NCI-H2227 (cell line): ENCODE measurements at regions not wholly inside any gene's neighbourhood (a gene's known extent, or its start where the extent isn't known, plus 50 kb on each side); places are given as distances from the start of the nearest gene placed in this dataset.
"Not testable (repeated sequence)": the region's sequence is repeated elsewhere in the genome, so short reads cannot be mapped to it uniquely, and the experiment has no call there.

ENCODE experiments used
- DNase-seq: peaks from one replicate; lab custom pipeline; 2025; ENCODE audit not compliant: unreplicated experiment; lab: John Stamatoyannopoulos, UW

GRCh38 chr12:126212824-126213223 is 1147.6 kb downstream of the AACS start:
- no peak for DNase-seq

- DNase-seq: no peak
Observed at GRCh38 chr12:126218697-126219096, 1153.5 kb downstream of the AACS start.

- DNase-seq: no peak
Observed at GRCh38 chr12:126219139-126219538, 1153.9 kb downstream of the AACS start.

DNA sequence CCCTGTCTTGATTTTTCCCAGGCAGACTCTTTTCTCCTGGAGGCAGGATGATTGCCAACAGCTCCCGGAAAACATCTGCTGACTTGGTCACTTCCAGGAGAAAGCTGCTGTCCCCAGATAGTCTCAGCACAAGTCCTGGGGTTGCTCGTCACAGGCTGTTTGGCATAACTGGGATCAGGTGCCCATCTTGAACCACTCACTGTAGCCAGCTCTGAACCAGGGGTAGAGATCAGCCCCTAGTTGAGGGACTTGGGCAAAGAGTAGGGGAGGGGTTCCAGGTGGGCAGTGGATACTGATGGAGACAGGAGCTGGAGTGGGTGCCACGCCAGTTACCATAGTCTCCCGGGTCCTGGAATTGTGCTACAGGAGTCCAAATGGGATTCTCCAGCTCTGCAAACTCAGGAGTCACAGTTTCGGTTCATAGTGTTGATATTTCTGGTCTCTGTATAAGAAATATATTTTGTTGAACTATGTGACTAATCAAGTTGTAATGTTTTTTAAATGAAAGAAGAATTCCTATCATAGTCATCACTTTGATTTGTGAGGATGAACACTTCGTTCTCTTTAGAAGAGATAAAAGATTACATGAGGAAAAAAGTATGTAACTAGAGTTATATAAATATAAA is 1154.5 kb downstream of the AACS start:
- DNase-seq: no peak

GRCh38 chr12:126224032-126224431 is 1158.8 kb downstream of the AACS start:
- no peak for DNase-seq

- no peak for DNase-seq
Observed at GRCh38 chr12:126228936-126229335, 1163.7 kb downstream of the AACS start.

DNA sequence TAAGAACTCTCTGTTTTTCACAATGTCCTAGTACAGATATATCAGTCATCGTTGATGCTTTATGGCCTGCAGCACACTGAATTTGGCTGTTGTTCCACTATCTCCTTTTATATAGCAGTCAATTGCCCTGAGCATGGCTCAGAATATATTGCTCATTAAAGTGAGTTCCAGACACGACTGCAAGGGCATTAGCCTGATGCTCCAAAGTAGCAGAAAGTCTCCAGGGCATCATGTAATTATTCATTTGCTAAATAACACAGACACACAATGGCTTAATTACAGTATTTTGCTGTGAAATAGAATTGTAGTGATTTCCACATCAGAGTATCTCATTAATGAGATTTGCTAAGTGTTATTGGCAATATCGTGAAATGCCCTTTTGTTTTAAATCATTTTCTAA is 1167.5 kb downstream of the AACS start:
- DNase-seq: no peak

- no peak for DNase-seq
Observed at GRCh38 chr12:126233625-126234024, 1168.4 kb downstream of the AACS start.

GRCh38 chr12:126243814-126244440 is 1178.7 kb downstream of the AACS start:
- no peak for DNase-seq

GRCh38 chr12:126247936-126248335 is 1182.7 kb downstream of the AACS start:
- DNase-seq: no peak

DNA sequence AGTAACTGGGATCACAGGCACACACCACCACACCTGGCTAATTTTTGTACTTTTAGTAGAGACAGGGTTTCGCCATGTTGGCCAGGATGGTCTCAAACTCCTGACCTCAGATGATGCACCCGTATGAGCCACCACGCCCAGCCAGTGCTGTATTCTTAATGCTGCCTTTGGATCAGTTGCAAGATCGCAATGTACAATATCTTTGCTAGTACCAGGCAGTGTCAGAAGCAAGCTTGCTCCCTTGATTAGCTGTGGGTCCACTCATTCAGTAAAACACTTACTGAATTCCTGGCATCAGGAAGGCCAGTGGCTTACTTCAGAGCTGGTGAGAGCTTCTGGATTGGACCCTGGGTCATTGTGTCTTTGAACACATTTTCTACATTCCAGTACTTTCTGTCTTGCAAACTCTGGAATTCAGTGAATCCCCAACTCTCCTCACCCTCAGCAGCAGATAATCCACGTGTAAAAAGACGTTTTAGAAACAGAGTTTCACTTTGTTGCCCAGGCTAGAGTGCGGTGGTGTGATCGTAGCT is 1183.7 kb downstream of the AACS start:
- no peak for DNase-seq

- no peak for DNase-seq
Observed at GRCh38 chr12:126258190-126258589, 1193.0 kb downstream of the AACS start.

DNA sequence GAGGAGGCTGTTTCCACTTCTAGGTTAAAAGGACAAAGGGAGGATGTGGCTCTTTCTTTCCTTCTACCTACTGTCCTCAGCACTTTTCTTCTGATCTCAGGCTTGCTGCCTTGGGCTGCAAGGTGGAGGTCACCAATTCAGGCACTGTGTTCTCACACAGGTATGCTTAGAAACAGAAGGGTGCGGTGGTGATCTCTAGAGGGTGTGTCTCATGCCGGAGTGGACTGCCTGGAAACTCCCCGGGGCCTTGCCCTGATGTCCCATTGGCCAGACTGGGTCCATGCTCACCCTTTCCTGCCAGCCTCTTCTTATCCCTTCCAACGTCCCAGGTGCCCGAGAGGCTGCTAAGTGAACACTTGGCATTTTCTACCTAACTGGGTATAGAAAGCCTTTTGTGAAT is 1197.6 kb downstream of the AACS start:
- DNase-seq: no peak

GRCh38 chr12:126268222-126268621 is 1203.0 kb downstream of the AACS start:
- DNase-seq: no peak

DNA sequence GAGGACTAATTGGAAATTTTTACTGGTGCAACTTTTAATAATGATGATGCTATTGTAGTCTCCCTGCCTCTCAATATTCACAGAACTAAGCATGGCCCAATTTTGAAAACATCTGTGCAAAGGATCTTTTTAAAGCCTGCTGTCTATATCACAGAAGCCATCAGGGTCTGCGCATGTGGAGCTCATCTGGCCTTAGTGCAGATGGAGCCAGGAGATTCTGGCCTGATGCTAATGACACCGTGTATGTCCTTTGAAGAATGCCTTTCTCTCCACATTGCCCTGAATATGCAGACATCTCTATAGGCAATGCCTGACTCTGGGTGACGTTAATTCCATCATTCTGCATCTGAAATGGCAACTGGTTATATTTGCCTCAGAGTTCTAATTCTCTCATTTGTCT is 1205.9 kb downstream of the AACS start:
- DNase-seq: no peak

DNA sequence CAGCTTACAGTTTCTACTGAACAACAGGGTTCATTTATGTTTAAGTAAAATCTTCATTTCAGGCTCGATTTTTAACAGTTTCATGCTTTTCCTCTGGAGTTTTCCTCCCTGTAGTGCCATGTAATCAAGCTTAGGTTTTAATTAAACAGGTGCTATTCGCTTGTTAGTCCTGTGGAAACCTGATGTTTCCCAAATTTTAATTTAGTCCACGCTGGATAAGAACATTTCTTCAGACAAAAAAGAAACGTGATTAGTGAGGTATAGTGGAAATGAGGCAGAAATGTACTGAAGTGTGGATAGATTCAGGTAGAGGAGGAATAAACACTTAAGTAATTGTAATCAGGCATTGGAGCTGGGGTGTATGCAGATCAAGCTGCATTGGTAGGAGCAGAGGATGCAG is 1217.5 kb downstream of the AACS start:
- no peak for DNase-seq

DNA sequence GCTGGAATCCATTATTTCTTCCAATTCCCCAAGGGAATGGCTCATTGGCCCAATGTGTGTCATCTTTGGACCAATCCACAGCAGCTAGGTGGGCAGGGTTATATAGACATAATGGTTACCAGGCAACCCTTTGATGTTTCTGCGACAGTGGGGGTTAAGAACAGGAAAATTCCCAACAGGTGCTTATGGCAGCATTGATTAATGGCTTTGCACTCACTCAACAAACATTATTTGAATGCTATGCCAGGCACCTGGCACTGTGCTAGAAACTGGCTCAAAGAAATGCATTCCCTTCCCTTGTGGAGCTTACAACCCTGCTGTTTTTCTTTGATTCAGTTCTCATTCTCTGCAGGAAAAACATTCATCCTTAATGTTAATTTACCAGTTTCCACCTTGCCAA is 1221.0 kb downstream of the AACS start:
- DNase-seq: no peak

DNA sequence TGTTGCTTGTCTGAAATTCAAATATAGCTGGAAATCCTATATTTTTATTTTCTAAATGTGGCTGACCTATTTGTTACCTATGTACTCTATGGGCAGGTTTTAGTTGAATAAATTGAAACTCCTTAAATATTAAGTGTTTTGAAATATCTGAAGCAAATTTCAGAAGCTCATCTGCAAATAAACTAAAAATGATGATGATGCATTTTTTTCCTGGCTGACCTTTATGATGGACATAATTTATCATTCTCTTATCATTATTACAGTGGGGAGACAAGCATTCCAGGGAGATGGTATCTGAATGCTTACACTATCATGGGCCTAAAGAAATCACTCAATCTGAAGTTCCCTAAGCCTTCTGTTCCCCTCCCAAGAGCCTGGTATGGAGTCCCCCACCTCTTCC is 1225.2 kb downstream of the AACS start:
- no peak for DNase-seq

GRCh38 chr12:126291987-126292386 is 1226.8 kb downstream of the AACS start:
- not testable (repeated sequence) for DNase-seq

GRCh38 chr12:126295652-126296051 is 1230.4 kb downstream of the AACS start:
- DNase-seq: no peak

DNA sequence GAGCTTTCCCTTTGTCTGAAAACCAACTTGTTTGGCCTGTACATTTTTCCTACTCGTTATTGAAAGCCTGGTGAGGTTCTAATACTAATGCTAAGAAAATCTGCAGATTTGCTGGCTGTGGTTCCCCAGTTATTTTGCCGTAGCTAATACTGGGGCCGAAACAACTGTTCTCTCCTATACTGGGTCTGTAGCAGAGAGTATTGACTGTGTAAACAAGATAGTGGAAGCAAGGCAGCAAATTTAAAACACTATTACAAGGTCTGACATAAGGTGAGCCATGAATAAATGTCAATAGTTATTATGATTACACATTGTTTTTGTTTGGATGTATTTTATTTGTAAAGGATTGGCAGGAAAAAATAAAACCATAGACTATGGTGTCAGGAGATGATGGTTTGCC is 1244.0 kb downstream of the AACS start:
- DNase-seq: no peak

GRCh38 chr12:126312457-126312856 is 1247.2 kb downstream of the AACS start:
- no peak for DNase-seq

GRCh38 chr12:126316411-126316810 is 1251.2 kb downstream of the AACS start:
- no peak for DNase-seq
